Esophagus squamous epithelium (tissue), 5 donors: ENCODE measurements at regions not wholly inside any gene's neighbourhood (a gene's known extent, or its start where the extent isn't known, plus 50 kb on each side); places are given as distances from the start of the nearest gene placed in this dataset.

Experiments
- DNase-seq: peaks from one replicate; lab custom pipeline; 2025; lab: John Stamatoyannopoulos, UW
- H3K27ac ChIP-seq, 4 donors: fragments of 200-600 bp; sonication (generic); one replicate each; pipeline ENCODE4 v1.5.1; 2016 to 2019; ENCODE audit warnings: mild to moderate bottlenecking in 1 of 4
- H3K27me3 ChIP-seq, 4 donors: fragments of 200-600 bp; sonication (generic); 1 replicate in 3 of 4; 2 replicates in 1 of 4; pipeline versions ENCODE4 v1.5.1 to v1.6.0; 2017 to 2021; ENCODE audit warnings: antibody characterized with exemption in 1 of 4
- H3K36me3 ChIP-seq, 3 donors: fragments of 200-600 bp; sonication (generic); one replicate each; pipeline ENCODE4 v1.5.1; 2016 to 2019
- H3K4me1 ChIP-seq, 3 donors: fragments of 200-600 bp; sonication (generic); one replicate each; pipeline ENCODE4 v1.5.1; 2017 to 2019
- H3K4me3 ChIP-seq, 4 donors: fragments of 200-600 bp; sonication (generic); 1 replicate in 3 of 4; 2 replicates in 1 of 4; pipeline ENCODE4 v1.5.1; 2016 to 2019; ENCODE audit warnings: mild to moderate bottlenecking in 2 of 4, moderate library complexity in 1 of 4
- H3K9me3 ChIP-seq, 3 donors: fragments of 200-600 bp; sonication (generic); one replicate each; pipeline ENCODE4 v1.5.1; 2016 to 2019
- POLR2A ChIP-seq, 4 donors: fragments of 450-650 bp; IDR thresholded peaks; one replicate each; pipeline ENCODE4 v1.6.1; 2017; ENCODE audit warnings: antibody characterized with exemption in 4 of 4, mild to moderate bottlenecking in 4 of 4, moderate library complexity in 3 of 4
- WGBS, 2 donors: methylation state at CpG; one replicate each; pipeline ENCODE4 v1.1.5; 2018; 5-methylcytosine and 5-hydroxymethylcytosine counted together
- intact Hi-C: fragments of 100-400 bp; cut with DNase I; formaldehyde crosslinking; loops from one replicate; pipeline ENCODE4 v1.15.0; 2022
- TF ChIP-seq, protein P1 (sequence below), 6 experiments: fragments of 450-650 bp in 4 of 6; fragments of 200-600 bp in 2 of 6; sonication (generic) in 2 of 6; IDR thresholded peaks; one replicate each; pipeline ENCODE4 v1.5.1; 2016 to 2019; ENCODE audit warnings: antibody characterized with exemption in 6 of 6, mild to moderate bottlenecking in 4 of 6, moderate library complexity in 4 of 6
- donor health status: DM: yes; HTN: yes; CAD: no.

DNA sequence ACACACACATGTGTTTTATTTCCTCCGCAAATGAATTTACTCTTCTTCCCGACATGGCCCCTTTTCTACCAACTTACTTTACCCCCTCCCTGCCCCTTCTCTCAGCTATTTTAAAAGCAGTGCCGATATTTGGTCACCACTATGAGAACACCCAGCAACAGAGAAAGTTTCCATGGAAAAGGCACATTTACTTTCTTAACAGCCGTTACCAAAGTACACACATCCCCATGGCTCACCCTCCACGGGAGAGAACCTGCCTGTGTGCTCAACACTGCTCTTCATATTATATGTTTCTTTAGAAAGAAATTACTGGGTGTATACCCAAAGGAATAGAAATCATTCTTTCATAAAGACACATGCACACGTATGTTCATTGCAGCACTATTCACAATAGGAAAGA lies 714.4 kb downstream of the DCDC2C start:
- 78 to 92% methylated on average over 6 of the region's 6 CpGs for WGBS, 2 donors
- H3K4me3 ChIP-seq, result no peak overlapping the region
- no peaks in the 10 kb centered on the region for H3K27me3 ChIP-seq
- intact Hi-C loops, result no loop called here
- no peak overlapping the region for H3K27ac ChIP-seq
- peaks cover 0 to 3% (median 0%) of the 10 kb centered on the region in 3 donors for H3K9me3 ChIP-seq
- no peaks in the 10 kb centered on the region for H3K4me1 ChIP-seq
- TF ChIP-seq, protein P1, sequence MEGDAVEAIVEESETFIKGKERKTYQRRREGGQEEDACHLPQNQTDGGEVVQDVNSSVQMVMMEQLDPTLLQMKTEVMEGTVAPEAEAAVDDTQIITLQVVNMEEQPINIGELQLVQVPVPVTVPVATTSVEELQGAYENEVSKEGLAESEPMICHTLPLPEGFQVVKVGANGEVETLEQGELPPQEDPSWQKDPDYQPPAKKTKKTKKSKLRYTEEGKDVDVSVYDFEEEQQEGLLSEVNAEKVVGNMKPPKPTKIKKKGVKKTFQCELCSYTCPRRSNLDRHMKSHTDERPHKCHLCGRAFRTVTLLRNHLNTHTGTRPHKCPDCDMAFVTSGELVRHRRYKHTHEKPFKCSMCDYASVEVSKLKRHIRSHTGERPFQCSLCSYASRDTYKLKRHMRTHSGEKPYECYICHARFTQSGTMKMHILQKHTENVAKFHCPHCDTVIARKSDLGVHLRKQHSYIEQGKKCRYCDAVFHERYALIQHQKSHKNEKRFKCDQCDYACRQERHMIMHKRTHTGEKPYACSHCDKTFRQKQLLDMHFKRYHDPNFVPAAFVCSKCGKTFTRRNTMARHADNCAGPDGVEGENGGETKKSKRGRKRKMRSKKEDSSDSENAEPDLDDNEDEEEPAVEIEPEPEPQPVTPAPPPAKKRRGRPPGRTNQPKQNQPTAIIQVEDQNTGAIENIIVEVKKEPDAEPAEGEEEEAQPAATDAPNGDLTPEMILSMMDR (IDR thresholded peaks at IDR 0.05), result no peak
- no peak for TF ChIP-seq POLR2A (IDR thresholded peaks at IDR 0.05)
- H3K36me3 ChIP-seq, result no peaks in the 10 kb centered on the region
- no peak for DNase-seq

DNA sequence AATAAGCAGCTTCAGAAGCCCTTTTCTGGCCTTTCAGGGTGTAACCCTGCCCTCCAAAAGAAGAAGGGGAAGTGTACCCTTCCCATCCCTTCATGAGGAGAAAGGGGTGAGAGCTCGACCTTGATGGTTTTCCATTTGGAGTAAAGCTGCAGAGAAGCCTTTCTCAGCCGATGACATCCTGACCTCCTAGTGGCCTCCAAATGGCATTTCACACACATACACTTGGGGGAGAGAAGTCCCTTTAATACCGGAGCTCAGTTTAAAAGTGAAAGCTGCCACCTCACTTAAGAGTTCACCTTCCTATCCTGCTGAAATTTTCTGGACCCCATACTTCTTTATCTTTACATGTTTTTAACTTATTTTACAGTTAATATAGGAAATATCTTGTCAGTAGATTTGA lies 716.7 kb downstream of the DCDC2C start:
- Histone ChIP-seq H3K27me3 (no peaks in the 10 kb centered on the region), H3K36me3 (no peaks in the 10 kb centered on the region), H3K4me1 (no peaks in the 10 kb centered on the region), H3K4me3 (no peak overlapping the region), H3K9me3 (peaks cover 0 to 10% (median 0%) of the 10 kb centered on the region in 3 donors), H3K27ac (no peak overlapping the region)
- 33 to 34% methylated on average over 3 of the region's 3 CpGs for WGBS, 2 donors
- TF ChIP-seq POLR2A (IDR thresholded peaks at IDR 0.05), result no peak
- TF ChIP-seq, protein P1 (IDR thresholded peaks at IDR 0.05), result no peak
- intact Hi-C loops, result no loop called here
- no peak for DNase-seq

DNA sequence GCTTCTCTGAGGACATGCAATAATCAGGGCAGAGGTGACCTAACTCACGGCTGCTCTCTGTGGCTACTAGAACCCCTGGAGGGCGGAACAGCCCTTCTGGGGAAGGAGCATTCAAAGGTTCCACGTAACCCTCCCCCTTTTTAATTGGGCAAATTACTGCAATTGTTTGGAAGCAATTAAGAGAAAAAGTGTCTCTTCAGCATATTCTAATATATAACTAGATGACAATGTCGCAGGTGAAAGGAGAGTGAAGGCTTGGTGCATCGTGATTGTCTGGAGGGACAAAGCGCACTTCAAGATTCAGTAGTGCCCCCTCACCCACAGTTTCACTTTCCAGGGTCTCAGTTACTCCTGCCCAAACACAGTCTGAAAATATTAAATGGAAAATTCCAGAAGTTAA lies 720.8 kb downstream of the DCDC2C start:
- Histone ChIP-seq H3K27me3 (no peaks in the 10 kb centered on the region), H3K4me3 (no peak overlapping the region), H3K36me3 (no peaks in the 10 kb centered on the region), H3K9me3 (peaks cover 0 to 10% (median 0%) of the 10 kb centered on the region in 3 donors), H3K27ac (no peak overlapping the region), H3K4me1 (no peaks in the 10 kb centered on the region)
- 74 to 78% methylated on average over 5 of the region's 6 CpGs for WGBS, 2 donors
- intact Hi-C loops, result no loop called here
- TF ChIP-seq, protein P1 (IDR thresholded peaks at IDR 0.05), result no peak
- no peak for TF ChIP-seq POLR2A (IDR thresholded peaks at IDR 0.05)
- no peak for DNase-seq

DNA sequence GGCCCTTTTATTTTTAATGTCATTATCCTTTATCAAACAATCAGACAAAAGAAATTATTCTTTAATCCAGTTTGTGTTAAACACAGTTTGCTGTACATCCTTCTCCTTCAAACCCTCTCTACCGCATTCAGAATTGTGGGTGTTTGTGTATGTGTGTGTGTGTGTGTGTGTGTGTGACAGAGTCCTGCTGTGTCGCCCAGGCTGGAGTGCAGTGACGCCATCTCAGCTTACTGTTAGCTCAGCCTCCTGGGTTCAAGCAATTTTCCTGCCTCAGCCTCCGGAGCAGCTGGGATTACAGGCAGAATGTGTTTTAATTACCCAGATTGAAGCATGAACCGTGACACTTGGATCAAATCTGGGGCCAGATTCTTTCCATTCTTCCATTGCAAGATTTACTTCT lies 723.7 kb downstream of the DCDC2C start:
- Histone ChIP-seq H3K27me3 (no peaks in the 10 kb centered on the region), H3K27ac (no peak overlapping the region), H3K9me3 (peaks cover 0 to 12% (median 0%) of the 10 kb centered on the region in 3 donors), H3K4me3 (no peak overlapping the region), H3K4me1 (no peaks in the 10 kb centered on the region), H3K36me3 (no peaks in the 10 kb centered on the region)
- DNase-seq, result no peak
- intact Hi-C loops, result no loop called here
- WGBS, 2 donors, result 35 to 59% methylated on average over 5 of the region's 5 CpGs
- TF ChIP-seq, protein P1 (IDR thresholded peaks at IDR 0.05), result no peak
- TF ChIP-seq POLR2A (IDR thresholded peaks at IDR 0.05), result no peak

DNA sequence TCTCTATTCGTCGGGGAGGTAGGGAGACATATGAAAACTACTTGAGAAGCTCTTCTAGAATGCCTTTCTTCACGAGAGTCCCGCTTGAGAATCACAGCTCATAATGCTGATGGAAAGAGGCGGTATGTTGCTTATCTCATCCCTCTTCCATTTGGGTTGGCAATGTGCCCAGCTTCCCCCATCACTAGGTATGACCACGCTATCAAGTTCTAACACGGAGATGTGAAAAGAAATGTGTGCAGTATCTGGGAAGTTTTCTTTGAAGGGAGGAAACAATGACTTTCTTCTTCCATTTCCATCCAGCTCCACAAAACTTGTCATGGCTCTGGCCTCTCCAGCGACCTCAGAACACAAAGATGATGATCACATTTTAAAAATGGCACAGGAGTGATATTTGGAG lies 742.4 kb downstream of the DCDC2C start:
- Histone ChIP-seq H3K27ac (no peak overlapping the region), H3K27me3 (no peaks in the 10 kb centered on the region), H3K4me1 (no peaks in the 10 kb centered on the region), H3K36me3 (no peaks in the 10 kb centered on the region), H3K4me3 (no peak overlapping the region), H3K9me3 (no peaks in the 10 kb centered on the region)
- TF ChIP-seq, protein P1 (IDR thresholded peaks at IDR 0.05), result no peak
- TF ChIP-seq POLR2A (IDR thresholded peaks at IDR 0.05), result no peak
- DNase-seq, result no peak
- 62 to 79% methylated on average over 7 to 8 of the region's 8 CpGs for WGBS, 2 donors
- intact Hi-C loops, result no loop called here
